GM12878 (cell line): ENCODE measurements at regions not wholly inside any gene's neighbourhood (a gene's known extent, or its start where the extent isn't known, plus 50 kb on each side); places are given as distances from the start of the nearest gene placed in this dataset.

ENCODE experiments used
- ATAC-seq: fragments of 200-7000 bp; cut with Tn5 transposase; 3 replicates; pipeline ENCODE4 v1.9.1; 2020; ENCODE audit warnings: mild to moderate bottlenecking, moderate library complexity
- BruUV-seq: library from RNA; stranded (reverse); fragments of 400-500 nt; replicated peaks from 2 replicates; lab custom pipeline; 2021; lab: Mats Ljungman, UMichigan
- CTCF ChIA-PET: fragments of 300-600 bp; sonication (Branson Sonifier 250); formaldehyde crosslinking; extraction: SDS; loops from one replicate; lab custom pipeline; 2021; ENCODE audit warnings: inconsistent platforms; lab: Yijun Ruan, JAX
- POLR2A ChIA-PET: fragments of 350-600 bp; formaldehyde crosslinking; extraction: SDS; loops from one replicate; lab custom pipeline; 2021; ENCODE audit warnings: inconsistent platforms; lab: Charles Lee
- RAD21 ChIA-PET: fragments of 300-600 bp; sonication (Branson Sonifier 250); formaldehyde crosslinking; loops from one replicate; lab custom pipeline; 2023; ENCODE audit warnings: antibody characterized with exemption; ENCODE audit not compliant: unreplicated experiment; lab: Charles Lee
- SMC1A ChIA-PET: fragments of 300-600 bp; sonication (Branson Sonifier 250); formaldehyde crosslinking; loops from one replicate; lab custom pipeline; 2023; ENCODE audit not compliant: unreplicated experiment, uncharacterized antibody; lab: Charles Lee
- DNase-seq: peaks from one replicate; pipeline ENCODE4 v3.0.0-alpha.2; 2011; ENCODE audit warnings: low read depth, low spot score
- FAIRE-seq: peaks from 3 replicates; lab custom pipeline; 2011; peaks lifted over from hg19 to GRCh38; lab: Jason Lieb, UNC
- H2AFZ ChIP-seq: 2 replicates; pipeline ENCODE4 v1.6.0; 2011; ENCODE audit warnings: low read depth, low read length, control low read depth; ENCODE audit not compliant: control insufficient read depth
- H3K27ac ChIP-seq: 2 replicates; pipeline ENCODE4 v1.5.1; 2011; ENCODE audit warnings: control low read depth; ENCODE audit not compliant: control insufficient read depth, insufficient read depth
- H3K27me3 ChIP-seq, 2 experiments: replicated peaks in 1 of 2; 2 replicates each; pipeline versions ENCODE4 v1.6.0 to v1.6.1; 2011; ENCODE audit warnings: low read length in 1 of 2; ENCODE audit not compliant: control insufficient read depth in 2 of 2, insufficient read depth in 2 of 2
- H3K36me3 ChIP-seq, 2 experiments: 2 replicates each; pipeline ENCODE4 v1.5.1; 2011; ENCODE audit warnings: low read length in 1 of 2; ENCODE audit not compliant: control insufficient read depth in 2 of 2, insufficient read depth in 2 of 2
- H3K4me1 ChIP-seq: 2 replicates; pipeline ENCODE4 v1.6.1; 2011; ENCODE audit warnings: mild to moderate bottlenecking, low read length, moderate library complexity, mixed read lengths; ENCODE audit not compliant: control insufficient read depth, insufficient read depth
- H3K4me2 ChIP-seq: 2 replicates; pipeline ENCODE4 v1.6.0; 2011; ENCODE audit warnings: control low read depth; ENCODE audit not compliant: control insufficient read depth, insufficient read depth
- H3K4me3 ChIP-seq: fragments of 200-600 bp; sonication (generic); 2 replicates; pipeline ENCODE4 v1.5.1; 2016
- H3K79me2 ChIP-seq: 2 replicates; pipeline ENCODE4 v1.6.0; 2011; ENCODE audit warnings: low read length; ENCODE audit not compliant: control insufficient read depth, insufficient read depth
- H3K9ac ChIP-seq: 2 replicates; pipeline ENCODE4 v1.8.0; 2011; ENCODE audit warnings: low read length, control low read depth, mixed read lengths; ENCODE audit not compliant: control insufficient read depth, insufficient read depth
- H3K9me3 ChIP-seq: replicated peaks from 3 replicates; pipeline ENCODE4 v1.5.1; 2011; ENCODE audit warnings: mild to moderate bottlenecking, low read length; ENCODE audit not compliant: control insufficient read depth, insufficient read depth
- H4K20me1 ChIP-seq: 2 replicates; pipeline ENCODE4 v1.6.0; 2011; ENCODE audit not compliant: control insufficient read depth, insufficient read depth
- ASH2L ChIP-seq: fragments of 300-600, 200-600 bp; sonication (generic); IDR thresholded peaks from 2 replicates; pipeline ENCODE4 v1.6.1; 2017; ENCODE audit warnings: low read depth, mild to moderate bottlenecking, borderline replicate concordance
- ATF3 ChIP-seq: IDR thresholded peaks from 2 replicates; pipeline ENCODE4 v1.6.1; 2011; ENCODE audit warnings: low read depth, mild to moderate bottlenecking, low read length, moderate library complexity, borderline replicate concordance; ENCODE audit errors: extremely low read depth
- BACH1 ChIP-seq: fragments of 450-650 bp; IDR thresholded peaks from 2 replicates; pipeline ENCODE4 v1.6.1; 2017; ENCODE audit warnings: mild to moderate bottlenecking, borderline replicate concordance
- CTCF ChIP-seq, 3 experiments: IDR thresholded peaks in 2 of 3; conservative IDR thresholded peaks in 1 of 3; 2 replicates each; pipeline ENCODE4 v1.5.1; 2011; ENCODE audit warnings: low read depth in 3 of 3, low read length in 3 of 3, mild to moderate bottlenecking in 3 of 3, control low read depth in 2 of 3, moderate library complexity in 2 of 3, inconsistent platforms in 1 of 3, mixed read lengths in 1 of 3; ENCODE audit not compliant: control insufficient read depth in 2 of 3, insufficient read depth in 1 of 3; ENCODE audit errors: extremely low read depth in 1 of 3
- FOS ChIP-seq: IDR thresholded peaks from 3 replicates; pipeline ENCODE4 v1.6.1; 2011; ENCODE audit warnings: borderline replicate concordance; ENCODE audit not compliant: insufficient read length; ENCODE audit errors: extremely low read depth
- FOXK2 ChIP-seq: fragments of 450-650 bp; IDR thresholded peaks from 2 replicates; pipeline ENCODE4 v1.6.1; 2017; ENCODE audit warnings: mild to moderate bottlenecking, moderate library complexity
- GABPA ChIP-seq: IDR thresholded peaks from 2 replicates; pipeline ENCODE4 v1.6.1; 2014; ENCODE audit warnings: antibody characterized with exemption, low read depth, mild to moderate bottlenecking, inconsistent platforms
- IRF5 ChIP-seq: fragments of 450-650 bp; IDR thresholded peaks from 2 replicates; pipeline ENCODE4 v1.6.1; 2017; ENCODE audit warnings: borderline replicate concordance
- MEF2B ChIP-seq: fragments of 450-650 bp; IDR thresholded peaks from 2 replicates; pipeline ENCODE4 v1.6.1; 2018; ENCODE audit warnings: mild to moderate bottlenecking, moderate library complexity; ENCODE audit not compliant: partially characterized antibody, poor library complexity, severe bottlenecking
- PAX5 ChIP-seq: IDR thresholded peaks from 2 replicates; pipeline ENCODE4 v1.6.1; 2011; ENCODE audit warnings: low read depth, low read length, borderline replicate concordance
- POLR2A ChIP-seq: IDR thresholded peaks from 2 replicates; pipeline ENCODE4 v1.6.1; 2011; ENCODE audit warnings: low read depth, mild to moderate bottlenecking, low read length
- RELB ChIP-seq: fragments of 450-650 bp; IDR thresholded peaks from 2 replicates; pipeline ENCODE4 v1.6.1; 2017; ENCODE audit warnings: low read depth, mild to moderate bottlenecking, moderate library complexity
- RFX5 ChIP-seq: IDR thresholded peaks from 2 replicates; pipeline ENCODE4 v1.6.1; 2011; ENCODE audit warnings: low read depth, low read length, improper control_type of control experiment
- RUNX3 ChIP-seq: IDR thresholded peaks from 2 replicates; pipeline ENCODE4 v1.6.1; 2012; ENCODE audit warnings: low read length, inconsistent platforms
- SMARCA5 ChIP-seq: fragments of 450-650 bp; IDR thresholded peaks from 2 replicates; pipeline ENCODE4 v1.6.1; 2017; ENCODE audit warnings: mild to moderate bottlenecking
- SPI1 ChIP-seq: IDR thresholded peaks from 2 replicates; pipeline ENCODE4 v1.6.1; 2011; ENCODE audit warnings: low read depth, mild to moderate bottlenecking, low read length, moderate library complexity, borderline replicate concordance; ENCODE audit not compliant: insufficient read depth
- TAF1 ChIP-seq: IDR thresholded peaks from 2 replicates; pipeline ENCODE4 v1.6.1; 2011; ENCODE audit warnings: mild to moderate bottlenecking, low read depth, low read length, borderline replicate concordance
- YBX1 ChIP-seq: fragments of 450-650 bp; IDR thresholded peaks from 2 replicates; pipeline ENCODE4 v1.6.1; 2016; ENCODE audit warnings: antibody characterized with exemption
- ZBED1 ChIP-seq: IDR thresholded peaks from 2 replicates; pipeline ENCODE4 v1.6.1; 2016; ENCODE audit warnings: borderline replicate concordance
- WGBS: methylation state at CpG from one replicate; pipeline ENCODE4 v1.1.6; 2016; ENCODE audit warnings: low lambda C conversion rate; ENCODE audit not compliant: insufficient replicate concordance, insufficient coverage; ENCODE audit errors: missing lambda C conversion rate; 5-methylcytosine and 5-hydroxymethylcytosine counted together
- in situ Hi-C: fragments of 300-500 bp; cut with MboI; formaldehyde crosslinking; loops from 9 replicates; pipeline ENCODE4 v1.14.3; 2018; ENCODE audit warnings: mixed read lengths
- intact Hi-C: fragments of 100-400 bp; cut with micrococcal nuclease; formaldehyde crosslinking; loops from one replicate; pipeline ENCODE4 v1.14.2; 2022; ENCODE audit not compliant: unreplicated experiment

GRCh38 chr21:28761674-28762356 is 230.9 kb downstream of the LTN1 start:
- DNase-seq = no peak
- no peak overlapping the region for H3K4me2 ChIP-seq
- no peak for ATAC-seq
- H3K4me3 ChIP-seq = no peak overlapping the region
- H2AFZ ChIP-seq = no peak overlapping the region
- no peak overlapping the region for H3K9ac ChIP-seq
- WGBS = 11% methylated on average over 3 of the region's 3 CpGs
- H3K27ac ChIP-seq = no peak overlapping the region
- no peaks in the 10 kb centered on the region for H3K9me3 ChIP-seq
- FAIRE-seq = no peak
- CTCF ChIA-PET = interaction anchor here (1.5 kb wide), 1 partner anchor 16 kb away, joined by 7 read pairs; no protein-coding TSS in a partner anchor
- SMC1A ChIA-PET = interaction anchor here (2.4 kb wide), 1 partner anchor 16 kb away, joined by 6 read pairs; no protein-coding TSS in a partner anchor
- intact Hi-C loops (no loop called here), in situ Hi-C loops (no loop called here)
- no peaks in the 10 kb centered on the region for H3K36me3 ChIP-seq
- RAD21 ChIA-PET = no interaction called here
- no peaks in the 10 kb centered on the region for H3K27me3 ChIP-seq
- BruUV-seq = no TSS peak
- POLR2A ChIA-PET = no interaction called here
- H3K79me2 ChIP-seq = no peaks in the 10 kb centered on the region
- H4K20me1 ChIP-seq = no peaks in the 10 kb centered on the region
- TF ChIP-seq FOXK2 (no peak), SMARCA5 (no peak), TAF1 (no peak), POLR2A (no peak), PAX5 (no peak), ATF3 (no peak), MEF2B (no peak), RUNX3 (no peak), BACH1 (no peak), ZBED1 (no peak), SPI1 (no peak), YBX1 (no peak), GABPA (no peak), CTCF (IDR thresholded peaks at IDR 0.05 in 2 of 3, conservative IDR thresholded peaks at IDR 0.05 in 1 of 3; ENCODE audit: control insufficient read depth in 2 of 3, extremely low read depth in 1 of 3, insufficient read depth in 1 of 3, low read depth in 3 of 3, low read length in 3 of 3) (no peak), IRF5 (no peak), RFX5 (no peak), ASH2L (no peak), FOS (no peak), RELB (no peak)
- H3K4me1 ChIP-seq = no peaks in the 10 kb centered on the region
